Panc1 (cell line): ENCODE measurements at regions not wholly inside any gene's neighbourhood (a gene's known extent, or its start where the extent isn't known, plus 50 kb on each side); places are given as distances from the start of the nearest gene placed in this dataset.

Experiments
- ATAC-seq: fragments of 200-7000 bp; cut with Tn5 transposase; 2 replicates; pipeline ENCODE4 v1.9.1; 2020; ENCODE audit warnings: mild to moderate bottlenecking, moderate library complexity
- BruUV-seq: library from RNA; stranded (reverse); fragments of 400-500 nt; replicated peaks from 2 replicates; lab custom pipeline; 2021; lab: Mats Ljungman, UMichigan
- CTCF ChIA-PET: fragments of 300-600 bp; sonication (Branson Sonifier 250); formaldehyde crosslinking; loops from one replicate; lab custom pipeline; 2022; ENCODE audit warnings: antibody characterized with exemption; lab: Charles Lee
- POLR2A ChIA-PET: fragments of 300-600 bp; sonication (Branson Sonifier 250); formaldehyde crosslinking; loops from one replicate; lab custom pipeline; 2022; ENCODE audit warnings: antibody characterized with exemption; lab: Charles Lee
- DNase-seq: peaks from one replicate; pipeline ENCODE4 v3.0.0-alpha.2; 2010; ENCODE audit warnings: low read depth, low spot score
- H3K27ac ChIP-seq: 2 replicates; pipeline ENCODE4 v1.5.1; 2011; ENCODE audit warnings: mild to moderate bottlenecking, low read length, inconsistent platforms
- H3K27me3 ChIP-seq: fragments of 200-500 bp; sonication (Bioruptor generic); 2 replicates; pipeline ENCODE4 v1.6.0; 2014; ENCODE audit warnings: low read length, inconsistent platforms; ENCODE audit not compliant: control insufficient read depth, insufficient read depth
- H3K36me3 ChIP-seq: fragments of 200-500 bp; sonication (Bioruptor generic); 2 replicates; pipeline ENCODE4 v1.5.1; 2014; ENCODE audit warnings: inconsistent platforms, mild to moderate bottlenecking, low read length, moderate library complexity; ENCODE audit not compliant: control insufficient read depth, insufficient read depth
- H3K4me1 ChIP-seq: 2 replicates; pipeline ENCODE4 v1.5.1; 2011; ENCODE audit warnings: inconsistent platforms, mild to moderate bottlenecking, low read length, moderate library complexity; ENCODE audit not compliant: control insufficient read depth, insufficient read depth
- H3K4me3 ChIP-seq, 2 experiments: 2 replicates each; pipeline ENCODE4 v1.5.1; 2011 to 2012; ENCODE audit warnings: low read depth in 2 of 2, low read length in 2 of 2, mild to moderate bottlenecking in 2 of 2, inconsistent platforms in 1 of 2, moderate library complexity in 1 of 2
- H3K9me3 ChIP-seq: fragments of 200-500 bp; sonication (Bioruptor generic); 2 replicates; pipeline ENCODE4 v1.5.1; 2014; ENCODE audit warnings: low read depth, mild to moderate bottlenecking, inconsistent platforms, low read length, moderate library complexity; ENCODE audit not compliant: control insufficient read depth, insufficient read depth
- CTCF ChIP-seq: fragments of 450-650 bp; IDR thresholded peaks from 2 replicates; pipeline ENCODE4 v1.5.1; 2017; ENCODE audit warnings: mild to moderate bottlenecking
- POLR2AphosphoS5 ChIP-seq: IDR thresholded peaks from 2 replicates; pipeline ENCODE4 v1.6.1; 2012; ENCODE audit warnings: mild to moderate bottlenecking, low read depth, low read length, moderate library complexity
- REST ChIP-seq, 2 experiments: IDR thresholded peaks; 2 replicates each; pipeline ENCODE4 v1.6.1; 2011 to 2012; ENCODE audit warnings: low read depth in 2 of 2, control low read depth in 1 of 2, low read length in 1 of 2, mild to moderate bottlenecking in 1 of 2, moderate library complexity in 1 of 2; ENCODE audit not compliant: insufficient read depth in 1 of 2
- SIN3A ChIP-seq: IDR thresholded peaks from 2 replicates; pipeline ENCODE4 v1.6.1; 2012; ENCODE audit warnings: low read depth, mild to moderate bottlenecking, low read length, moderate library complexity, borderline replicate concordance; ENCODE audit not compliant: insufficient read depth
- TCF7L2 ChIP-seq: IDR thresholded peaks from 2 replicates; pipeline ENCODE4 v1.6.1; 2011; ENCODE audit warnings: mild to moderate bottlenecking, low read depth, low read length, inconsistent platforms
- in situ Hi-C: cut with HindIII; loops from 2 replicates; pipeline ENCODE4 v1.10.0; 2016; ENCODE audit warnings: low sequenced_read_pairs, low pct_unique_long_range_greater_than_20kb
- intact Hi-C: fragments of 100-400 bp; cut with micrococcal nuclease; formaldehyde crosslinking; loops from one replicate; pipeline ENCODE4 v1.10.0; 2022; ENCODE audit not compliant: unreplicated experiment

DNA sequence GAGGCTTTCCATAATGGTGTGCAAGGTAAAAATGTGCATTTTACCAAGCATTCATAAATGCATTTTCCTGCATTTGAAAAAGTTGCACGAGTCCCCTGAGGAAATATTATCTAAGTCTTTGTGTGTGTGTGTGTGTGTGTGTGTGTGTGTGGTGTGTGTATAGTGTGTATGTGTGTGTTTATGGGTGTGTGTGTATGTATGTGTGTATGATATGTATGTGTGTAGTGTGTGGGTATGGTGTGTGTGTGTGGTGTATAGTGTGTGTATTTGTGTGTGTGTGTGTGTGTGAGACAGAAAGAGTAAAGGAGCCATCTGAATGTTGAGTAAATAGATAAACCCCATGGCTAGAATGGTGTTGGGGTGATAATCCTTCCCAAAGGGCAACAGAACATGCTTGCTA lies 229.6 kb upstream of the TBC1D5 start:
- no TSS peak for BruUV-seq
- in situ Hi-C loops: no loop called here
- no peaks in the 10 kb centered on the region for H3K27me3 ChIP-seq
- POLR2A ChIA-PET: no interaction called here
- H3K4me1 ChIP-seq: no peaks in the 10 kb centered on the region
- no peaks in the 10 kb centered on the region for H3K9me3 ChIP-seq
- TF ChIP-seq TCF7L2 (no peak), SIN3A (no peak), REST (IDR thresholded peaks at IDR 0.05; ENCODE audit: insufficient read depth in 1 of 2, low read depth in 2 of 2, low read length in 1 of 2) (no peak), POLR2AphosphoS5 (no peak), CTCF (no peak)
- ATAC-seq (no peak), DNase-seq (no peak)
- intact Hi-C loops: no loop called here
- H3K4me3 ChIP-seq: no peak overlapping the region
- H3K27ac ChIP-seq: no peak overlapping the region
- CTCF ChIA-PET: interaction anchor here (0.7 kb wide), 1 partner anchor 499 kb away, joined by 3 read pairs; no protein-coding TSS in a partner anchor
- H3K36me3 ChIP-seq: no peaks in the 10 kb centered on the region

- no TSS peak for BruUV-seq
- Histone ChIP-seq H3K4me3 (no peak overlapping the region), H3K27me3 (no peaks in the 10 kb centered on the region), H3K4me1 (no peaks in the 10 kb centered on the region), H3K9me3 (no peaks in the 10 kb centered on the region), H3K36me3 (no peaks in the 10 kb centered on the region), H3K27ac (no peak overlapping the region)
- CTCF ChIA-PET: no interaction called here
- intact Hi-C loops: no loop called here
- POLR2A ChIA-PET: no interaction called here
- DNase-seq (no peak), ATAC-seq (no peak)
- in situ Hi-C loops: no loop called here
- TF ChIP-seq CTCF: no peak
- TF ChIP-seq REST (IDR thresholded peaks at IDR 0.05; ENCODE audit: insufficient read depth in 1 of 2, low read depth in 2 of 2, low read length in 1 of 2): no peak
- no peak for TF ChIP-seq SIN3A
- no peak for TF ChIP-seq TCF7L2
- TF ChIP-seq POLR2AphosphoS5: no peak
Measured at GRCh38 chr3:17969985-17970568, 227.6 kb upstream of the TBC1D5 start.
